ENCODE measurements at regions not wholly inside any gene's neighbourhood (a gene's known extent, or its start where the extent isn't known, plus 50 kb on each side); places are given as distances from the start of the nearest gene placed in this dataset.

- TF ChIP-seq EZH2 (IDR thresholded peaks at IDR 0.05; ENCODE audit: borderline replicate concordance, low read depth, low read length, poor library complexity, severe bottlenecking): no peak
- TF ChIP-seq, protein P1, sequence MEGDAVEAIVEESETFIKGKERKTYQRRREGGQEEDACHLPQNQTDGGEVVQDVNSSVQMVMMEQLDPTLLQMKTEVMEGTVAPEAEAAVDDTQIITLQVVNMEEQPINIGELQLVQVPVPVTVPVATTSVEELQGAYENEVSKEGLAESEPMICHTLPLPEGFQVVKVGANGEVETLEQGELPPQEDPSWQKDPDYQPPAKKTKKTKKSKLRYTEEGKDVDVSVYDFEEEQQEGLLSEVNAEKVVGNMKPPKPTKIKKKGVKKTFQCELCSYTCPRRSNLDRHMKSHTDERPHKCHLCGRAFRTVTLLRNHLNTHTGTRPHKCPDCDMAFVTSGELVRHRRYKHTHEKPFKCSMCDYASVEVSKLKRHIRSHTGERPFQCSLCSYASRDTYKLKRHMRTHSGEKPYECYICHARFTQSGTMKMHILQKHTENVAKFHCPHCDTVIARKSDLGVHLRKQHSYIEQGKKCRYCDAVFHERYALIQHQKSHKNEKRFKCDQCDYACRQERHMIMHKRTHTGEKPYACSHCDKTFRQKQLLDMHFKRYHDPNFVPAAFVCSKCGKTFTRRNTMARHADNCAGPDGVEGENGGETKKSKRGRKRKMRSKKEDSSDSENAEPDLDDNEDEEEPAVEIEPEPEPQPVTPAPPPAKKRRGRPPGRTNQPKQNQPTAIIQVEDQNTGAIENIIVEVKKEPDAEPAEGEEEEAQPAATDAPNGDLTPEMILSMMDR (conservative IDR thresholded peaks at IDR 0.05; ENCODE audit: low read depth, low read length): no peak
These were observed 91.7 kb upstream of the ELOVL5 start for GRCh38 chr6:53440336-53440945.
